ENCODE measurements at regions not wholly inside any gene's neighbourhood (a gene's known extent, or its start where the extent isn't known, plus 50 kb on each side); places are given as distances from the start of the nearest gene placed in this dataset.

GRCh38 chr19:14315433-14315832 is 65.8 kb upstream of the ADGRE5 start:
- TF ChIP-seq PBX3 (CRISPR knock-in tag; IDR thresholded peaks at IDR 0.05) (no peak), ZNF529 (tag by site-specific recombination; IDR thresholded peaks at IDR 0.05; ENCODE audit: insufficient replicate concordance) (no peak), HOXA7 (CRISPR knock-in tag; IDR thresholded peaks at IDR 0.05; ENCODE audit: borderline replicate concordance) (no peak), ZBTB8A (tag by site-specific recombination; IDR thresholded peaks at IDR 0.05) (no peak), CTCF (tag by site-specific recombination; IDR thresholded peaks at IDR 0.05) (no peak), ZNF558 (tag by site-specific recombination; IDR thresholded peaks at IDR 0.05) (no peak), ZNF274 (IDR thresholded peaks at IDR 0.05; ENCODE audit: low read length) (no peak), ZNF274 (tag by site-specific recombination; IDR thresholded peaks at IDR 0.05; ENCODE audit: borderline replicate concordance) (no peak), ZNF677 (tag by site-specific recombination; IDR thresholded peaks at IDR 0.05) (no peak), REST (tag by site-specific recombination; IDR thresholded peaks at IDR 0.05) (no peak), ATF2 (tag by site-specific recombination; IDR thresholded peaks at IDR 0.05; ENCODE audit: low read depth) (no peak), ZNF302 (tag by site-specific recombination; IDR thresholded peaks at IDR 0.05; ENCODE audit: low read depth) (no peak), ZBTB20 (tag by site-specific recombination; IDR thresholded peaks at IDR 0.05) (no peak)

Measured in HEK293 (cell line).